Kidney epithelial cell (primary cell): ENCODE measurements at regions not wholly inside any gene's neighbourhood (a gene's known extent, or its start where the extent isn't known, plus 50 kb on each side); places are given as distances from the start of the nearest gene placed in this dataset.

Experiments used
- DNase-seq: peaks from one replicate; pipeline ENCODE4 v3.0.0-alpha.2; 2010; ENCODE audit warnings: low read depth
- H3K27me3 ChIP-seq: 2 replicates; pipeline ENCODE4 v1.6.0; 2011; ENCODE audit warnings: low read length; ENCODE audit not compliant: control insufficient read depth, insufficient read depth
- H3K36me3 ChIP-seq: 2 replicates; pipeline ENCODE4 v1.5.1; 2011; ENCODE audit warnings: low read length; ENCODE audit not compliant: control insufficient read depth, insufficient read depth
- H3K4me3 ChIP-seq: 2 replicates; pipeline ENCODE4 v1.5.1; 2011; ENCODE audit warnings: low read depth, mild to moderate bottlenecking, control low read depth, low read length
- CTCF ChIP-seq: IDR thresholded peaks from 2 replicates; pipeline ENCODE4 v1.5.1; 2011; ENCODE audit warnings: mild to moderate bottlenecking, moderate library complexity, low read length, control low read depth, inconsistent platforms; ENCODE audit not compliant: insufficient read depth, poor library complexity, severe bottlenecking

- Histone ChIP-seq H3K4me3 (no peak overlapping the region), H3K27me3 (no peaks in the 10 kb centered on the region), H3K36me3 (no peaks in the 10 kb centered on the region)
- DNase-seq = no peak
- no peak for TF ChIP-seq CTCF
Observed at GRCh38 chr3:82618594-82618993, 857.1 kb upstream of the GBE1 start.

GRCh38 chr3:82610236-82610635 lies 848.8 kb upstream of the GBE1 start:
- Histone ChIP-seq H3K27me3 (no peaks in the 10 kb centered on the region), H3K36me3 (no peaks in the 10 kb centered on the region), H3K4me3 (no peak overlapping the region)
- no peak for TF ChIP-seq CTCF
- no peak for DNase-seq

- Histone ChIP-seq H3K36me3 (no peaks in the 10 kb centered on the region), H3K27me3 (no peaks in the 10 kb centered on the region), H3K4me3 (no peak overlapping the region)
- DNase-seq = no peak
- no peak for TF ChIP-seq CTCF
Observed at GRCh38 chr3:82607391-82607790, 845.9 kb upstream of the GBE1 start.

- Histone ChIP-seq H3K4me3 (no peak overlapping the region), H3K36me3 (no peaks in the 10 kb centered on the region), H3K27me3 (no peaks in the 10 kb centered on the region)
- DNase-seq = no peak
- no peak for TF ChIP-seq CTCF
Observed at GRCh38 chr3:82596805-82597204, 835.4 kb upstream of the GBE1 start.

- Histone ChIP-seq H3K36me3 (no peaks in the 10 kb centered on the region), H3K4me3 (no peak overlapping the region), H3K27me3 (no peaks in the 10 kb centered on the region)
- no peak for TF ChIP-seq CTCF
- DNase-seq = no peak
Observed at GRCh38 chr3:82595530-82595929, 834.1 kb upstream of the GBE1 start.

- H3K4me3 ChIP-seq = no peak overlapping the region
- no peaks in the 10 kb centered on the region for H3K36me3 ChIP-seq
- TF ChIP-seq CTCF = no peak
- DNase-seq = no peak
- H3K27me3 ChIP-seq = no peaks in the 10 kb centered on the region
Observed at GRCh38 chr3:82587174-82587573, 825.7 kb upstream of the GBE1 start.
